GM10266 (cell line): ENCODE measurements at regions not wholly inside any gene's neighbourhood (a gene's known extent, or its start where the extent isn't known, plus 50 kb on each side); places are given as distances from the start of the nearest gene placed in this dataset.

Experiments
- DNase-seq: peaks from one replicate; pipeline ENCODE4 v3.0.0; 2012; ENCODE audit errors: extremely low spot score
- TF ChIP-seq, protein P1 (sequence below): IDR thresholded peaks from 2 replicates; pipeline ENCODE4 v1.5.1; 2012; ENCODE audit warnings: mild to moderate bottlenecking, low read depth; ENCODE audit not compliant: control insufficient read depth, insufficient read depth; ENCODE audit errors: missing control alignments

DNA sequence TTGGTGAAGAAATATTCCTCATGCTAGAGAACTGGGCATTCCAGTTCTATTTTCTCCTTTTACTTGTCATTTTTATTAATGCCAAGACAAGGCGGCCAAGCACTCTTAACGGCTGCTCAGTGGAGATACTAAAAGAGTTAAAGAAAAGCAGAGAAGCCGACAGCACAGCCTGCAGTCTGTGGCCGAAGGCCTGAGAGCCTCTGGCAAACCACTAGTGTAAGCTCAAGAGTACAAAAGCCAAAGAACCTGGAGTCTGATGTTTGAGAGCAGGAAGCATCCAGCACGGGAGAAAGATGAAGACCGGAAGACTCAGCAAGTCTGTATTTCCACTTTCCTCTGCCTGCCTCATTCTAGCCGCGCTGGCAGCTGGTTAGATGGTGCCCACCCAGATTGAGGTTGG lies 167.1 kb upstream of the FUT9 start:
- no peak for DNase-seq
- TF ChIP-seq, protein P1, sequence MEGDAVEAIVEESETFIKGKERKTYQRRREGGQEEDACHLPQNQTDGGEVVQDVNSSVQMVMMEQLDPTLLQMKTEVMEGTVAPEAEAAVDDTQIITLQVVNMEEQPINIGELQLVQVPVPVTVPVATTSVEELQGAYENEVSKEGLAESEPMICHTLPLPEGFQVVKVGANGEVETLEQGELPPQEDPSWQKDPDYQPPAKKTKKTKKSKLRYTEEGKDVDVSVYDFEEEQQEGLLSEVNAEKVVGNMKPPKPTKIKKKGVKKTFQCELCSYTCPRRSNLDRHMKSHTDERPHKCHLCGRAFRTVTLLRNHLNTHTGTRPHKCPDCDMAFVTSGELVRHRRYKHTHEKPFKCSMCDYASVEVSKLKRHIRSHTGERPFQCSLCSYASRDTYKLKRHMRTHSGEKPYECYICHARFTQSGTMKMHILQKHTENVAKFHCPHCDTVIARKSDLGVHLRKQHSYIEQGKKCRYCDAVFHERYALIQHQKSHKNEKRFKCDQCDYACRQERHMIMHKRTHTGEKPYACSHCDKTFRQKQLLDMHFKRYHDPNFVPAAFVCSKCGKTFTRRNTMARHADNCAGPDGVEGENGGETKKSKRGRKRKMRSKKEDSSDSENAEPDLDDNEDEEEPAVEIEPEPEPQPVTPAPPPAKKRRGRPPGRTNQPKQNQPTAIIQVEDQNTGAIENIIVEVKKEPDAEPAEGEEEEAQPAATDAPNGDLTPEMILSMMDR, result no peak

DNA sequence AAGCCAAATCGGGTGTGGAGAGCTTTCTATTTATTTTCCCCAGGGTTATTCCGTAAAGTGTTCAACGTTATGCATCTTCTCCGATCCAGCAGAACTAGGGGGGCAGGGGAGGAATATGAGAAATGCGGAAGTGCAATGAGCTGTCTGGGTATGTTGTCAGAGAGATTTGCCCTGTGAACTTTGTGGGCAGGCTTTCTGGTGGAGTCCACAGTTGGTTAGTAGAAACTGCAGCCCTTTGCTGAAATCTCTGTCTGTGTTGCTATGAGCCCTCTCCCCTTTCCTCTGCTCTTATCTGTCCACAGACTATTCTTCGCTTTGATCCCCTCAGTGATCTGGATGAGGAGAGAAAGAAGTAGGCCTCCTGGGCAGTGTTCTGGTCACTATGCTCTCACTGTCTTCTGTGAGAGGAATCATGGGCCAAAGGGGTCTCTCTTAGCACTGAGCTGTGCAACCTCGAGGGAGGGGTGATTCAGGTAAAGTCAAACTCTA lies 158.9 kb upstream of the FUT9 start:
- DNase-seq, result no peak
- TF ChIP-seq, protein P1, result no peak

DNA sequence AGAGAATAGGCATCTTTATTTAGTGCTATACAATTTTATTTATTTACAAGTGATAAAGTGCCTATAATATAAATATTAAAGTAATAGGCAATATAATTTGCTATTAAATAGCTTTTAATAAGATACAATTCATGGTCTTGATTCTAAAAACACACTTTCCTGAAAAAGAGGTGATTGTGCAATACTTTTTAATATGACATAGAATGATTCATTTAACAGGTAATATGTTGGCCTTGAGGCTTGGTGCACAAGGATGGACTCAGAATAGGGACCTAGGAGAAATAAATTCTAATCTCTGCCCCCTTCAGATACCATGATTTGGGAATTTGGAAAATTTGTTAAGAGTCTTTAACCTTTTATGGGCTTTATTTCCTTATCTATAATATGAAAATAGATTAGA lies 149.9 kb upstream of the FUT9 start:
- no peak for DNase-seq
- TF ChIP-seq, protein P1, result no peak

DNA sequence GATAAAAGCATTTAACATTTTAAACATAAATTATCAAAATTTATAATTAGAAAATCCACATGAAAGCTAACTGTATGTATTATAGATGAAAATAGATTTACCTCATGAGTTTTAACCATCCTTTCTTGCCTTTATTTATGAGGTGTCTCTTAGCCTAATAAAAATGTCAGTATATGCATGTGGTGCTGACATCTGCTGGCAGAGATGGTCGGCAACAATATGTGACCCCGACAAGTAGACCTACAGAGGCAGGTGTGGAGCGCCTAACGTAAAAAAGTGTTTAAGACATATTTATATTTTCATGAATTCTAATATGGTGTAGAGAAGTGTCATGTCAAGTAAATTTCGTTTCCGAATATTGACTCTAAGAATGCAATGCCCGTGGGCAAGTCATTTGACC lies 149.0 kb upstream of the FUT9 start:
- DNase-seq, result peak; percentile 8
- TF ChIP-seq, protein P1, result peak; percentile 64

DNA sequence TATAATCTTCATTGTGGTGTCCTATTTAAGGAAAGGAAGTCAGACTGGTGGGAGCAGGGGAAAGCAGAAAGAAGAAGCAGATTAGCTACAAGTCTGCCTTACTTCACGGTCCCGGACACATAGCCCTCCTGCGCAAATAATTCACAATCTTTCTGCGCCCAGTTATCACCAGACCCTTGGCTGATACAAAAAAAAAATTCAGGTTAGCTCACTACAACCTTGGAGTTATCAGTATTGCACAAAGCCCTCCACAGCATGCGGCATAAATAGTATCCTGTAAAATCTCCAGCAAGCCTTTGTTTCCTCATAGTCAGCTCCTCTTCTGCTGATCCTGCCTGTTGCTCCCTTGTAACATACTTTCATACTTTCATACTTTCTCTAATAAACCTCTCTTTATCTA lies 148.6 kb upstream of the FUT9 start:
- no peak for DNase-seq
- TF ChIP-seq, protein P1, result no peak

DNA sequence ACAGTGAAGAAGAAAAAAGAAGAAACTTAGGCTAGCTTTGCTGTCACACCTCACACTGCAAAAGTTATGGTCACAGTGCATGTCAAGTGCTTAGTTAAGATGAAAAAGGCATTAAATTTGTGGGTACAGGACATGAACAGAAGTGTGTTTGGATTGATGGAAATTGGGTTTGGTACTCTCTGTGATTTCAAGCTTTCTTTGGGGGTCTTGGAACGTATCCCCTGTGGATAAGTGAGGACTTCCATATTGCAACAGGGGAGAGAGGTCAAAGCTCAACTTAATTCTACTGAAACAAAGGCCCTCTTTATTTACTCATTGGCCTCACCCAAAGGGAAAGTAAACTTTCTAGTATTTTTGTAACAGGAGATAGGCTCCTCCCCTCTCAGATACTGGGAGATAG lies 138.3 kb upstream of the FUT9 start:
- TF ChIP-seq, protein P1, result no peak
- no peak for DNase-seq

DNA sequence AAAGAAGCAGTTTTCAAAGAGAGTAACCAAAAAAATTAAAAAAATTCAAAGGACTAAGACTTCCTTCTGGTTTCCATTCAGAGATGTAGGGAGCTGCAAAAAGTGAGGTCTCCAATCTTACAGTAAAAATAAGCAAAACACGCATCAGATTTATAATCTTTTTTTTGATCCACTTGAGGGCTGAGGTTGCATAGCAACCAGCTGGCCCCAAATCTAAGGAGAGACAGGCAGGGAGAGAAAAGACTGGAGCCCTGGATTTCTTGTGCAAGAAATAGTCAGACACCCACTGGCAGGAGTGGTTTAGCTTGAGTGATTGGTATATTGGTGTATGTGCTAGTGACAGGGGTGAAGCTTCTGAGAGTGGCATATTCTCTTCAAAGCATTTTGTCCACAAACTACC lies 135.9 kb upstream of the FUT9 start:
- TF ChIP-seq, protein P1, result no peak
- DNase-seq, result no peak
